Loucy (cell line): ENCODE measurements at regions not wholly inside any gene's neighbourhood (a gene's known extent, or its start where the extent isn't known, plus 50 kb on each side); places are given as distances from the start of the nearest gene placed in this dataset.

Experiments used
- H2AFZ ChIP-seq: fragments of 200-600 bp; sonication (generic); 2 replicates; pipeline ENCODE4 v1.6.0; 2016; ENCODE audit warnings: antibody characterized with exemption, mild to moderate bottlenecking, low read length, moderate library complexity
- H3F3A ChIP-seq: fragments of 200-600 bp; 2 replicates; pipeline ENCODE4 v1.6.0; 2016; ENCODE audit warnings: antibody characterized with exemption, low read depth, mild to moderate bottlenecking
- H3K27me3 ChIP-seq: fragments of 200-600 bp; sonication (generic); 2 replicates; pipeline ENCODE4 v1.6.1; 2014; ENCODE audit warnings: low read length, mild to moderate bottlenecking; ENCODE audit not compliant: insufficient read depth, poor library complexity, severe bottlenecking
- H3K36me3 ChIP-seq: fragments of 200-600 bp; sonication (generic); 2 replicates; pipeline ENCODE4 v1.6.1; 2016; ENCODE audit warnings: low read length; ENCODE audit not compliant: insufficient read depth
- H3K4me1 ChIP-seq: fragments of 200-600 bp; sonication (generic); 2 replicates; pipeline ENCODE4 v1.5.1; 2014; ENCODE audit warnings: low read length, mild to moderate bottlenecking; ENCODE audit not compliant: insufficient read depth, poor library complexity, severe bottlenecking
- H3K4me2 ChIP-seq: fragments of 200-600 bp; sonication (generic); 2 replicates; pipeline ENCODE4 v1.6.0; 2014; ENCODE audit warnings: antibody characterized with exemption, low read length, low read depth, mild to moderate bottlenecking; ENCODE audit not compliant: poor library complexity, severe bottlenecking
- H3K4me3 ChIP-seq: fragments of 200-600 bp; sonication (generic); 2 replicates; pipeline ENCODE4 v1.5.1; 2014; ENCODE audit warnings: low read length, mild to moderate bottlenecking, mixed read lengths; ENCODE audit not compliant: poor library complexity, severe bottlenecking
- H3K79me2 ChIP-seq: fragments of 200-600 bp; sonication (generic); 2 replicates; pipeline ENCODE4 v1.6.1; 2014; ENCODE audit warnings: low read length; ENCODE audit not compliant: insufficient read depth
- H3K9ac ChIP-seq: fragments of 200-600 bp; sonication (generic); 2 replicates; pipeline ENCODE4 v1.6.0; 2014; ENCODE audit warnings: mild to moderate bottlenecking, low read depth, low read length, moderate library complexity; ENCODE audit not compliant: poor library complexity, severe bottlenecking
- H3K9me2 ChIP-seq: fragments of 200-600 bp; sonication (generic); replicated peaks from 2 replicates; pipeline ENCODE4 v1.6.1; 2016; ENCODE audit warnings: low read depth, low read length, mixed read lengths
- H3K9me3 ChIP-seq: fragments of 200-600 bp; sonication (generic); 2 replicates; pipeline ENCODE4 v1.6.1; 2014; ENCODE audit warnings: mild to moderate bottlenecking, antibody characterized with exemption, low read length, low read depth; ENCODE audit not compliant: insufficient read depth
- H4K20me1 ChIP-seq: fragments of 200-600 bp; sonication (generic); 2 replicates; pipeline ENCODE4 v1.6.0; 2014; ENCODE audit warnings: antibody characterized with exemption, low read length, mild to moderate bottlenecking; ENCODE audit not compliant: insufficient read depth, poor library complexity, severe bottlenecking
- CTCF ChIP-seq: fragments of 200-600 bp; sonication (generic); conservative IDR thresholded peaks from 2 replicates; pipeline ENCODE4 v1.5.1; 2014; ENCODE audit warnings: mild to moderate bottlenecking, antibody characterized with exemption, low read length
- EZH2phosphoT487 ChIP-seq: fragments of 200-600 bp; IDR thresholded peaks from 2 replicates; pipeline ENCODE4 v1.6.1; 2018; ENCODE audit warnings: antibody characterized with exemption, mild to moderate bottlenecking, moderate library complexity, borderline replicate concordance

DNA sequence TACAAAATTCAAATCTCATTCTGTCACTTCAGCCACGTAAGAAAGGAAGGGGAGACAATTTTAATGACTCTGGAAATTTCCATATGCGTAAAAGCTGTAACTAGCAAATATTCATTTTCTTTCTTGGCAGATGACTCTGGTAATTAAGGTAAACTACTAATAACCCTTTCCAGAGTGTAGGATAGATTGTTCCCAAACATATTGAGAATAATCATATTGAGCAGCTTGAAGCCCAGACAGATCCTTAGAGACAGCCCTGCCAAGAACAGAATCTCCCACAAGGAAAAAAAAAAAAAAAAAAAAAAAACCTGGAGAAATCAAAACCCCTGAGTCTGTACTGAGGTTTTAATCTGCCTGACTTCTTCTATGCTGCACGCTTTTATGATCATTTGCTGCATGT, 163.6 kb upstream of the TMPO start:
- Histone ChIP-seq H3K36me3 (no peaks in the 10 kb centered on the region), H3K4me3 (no peak overlapping the region), H3K27me3 (no peaks in the 10 kb centered on the region), H4K20me1 (no peaks in the 10 kb centered on the region), H3K9ac (no peak overlapping the region), H3K4me2 (no peak overlapping the region), H3K79me2 (no peaks in the 10 kb centered on the region), H3K9me2 (no peaks in the 10 kb centered on the region), H2AFZ (no peak overlapping the region), H3F3A (no peaks in the 10 kb centered on the region), H3K9me3 (no peaks in the 10 kb centered on the region), H3K4me1 (peaks cover 5% of the 10 kb centered on the region)
- TF ChIP-seq CTCF (no peak), EZH2phosphoT487 (no peak)

DNA sequence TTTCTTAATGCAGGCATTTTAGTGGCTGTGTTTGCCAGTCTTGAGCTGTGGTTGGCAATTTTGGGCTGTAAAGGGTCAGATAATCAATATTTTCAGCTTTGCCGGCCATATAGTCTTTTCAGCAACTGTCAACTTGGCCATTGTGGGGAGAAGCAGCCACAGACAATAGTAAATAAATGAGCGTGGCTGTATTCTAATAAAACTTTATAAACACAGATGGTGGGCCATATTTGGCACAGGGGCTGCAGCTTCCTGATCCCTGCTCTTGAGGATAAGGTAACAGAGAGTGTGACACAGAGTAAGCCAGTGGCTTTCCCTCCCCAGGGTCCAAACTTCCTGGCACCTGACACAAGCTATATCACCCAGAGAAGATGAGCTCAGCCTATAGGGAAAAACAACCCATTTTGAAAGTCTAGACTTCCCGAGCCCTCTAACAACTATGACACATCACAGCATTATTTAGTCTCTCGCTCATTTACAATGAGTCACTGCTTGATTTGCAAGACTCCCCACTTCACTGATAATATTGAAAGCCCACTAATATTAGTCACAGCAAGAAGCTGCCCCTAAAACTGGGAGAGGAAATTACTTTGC, 163.1 kb upstream of the TMPO start:
- no peaks in the 10 kb centered on the region for H3F3A ChIP-seq
- no peak overlapping the region for H3K9ac ChIP-seq
- TF ChIP-seq CTCF (no peak), EZH2phosphoT487 (no peak)
- no peak overlapping the region for H3K4me3 ChIP-seq
- no peaks in the 10 kb centered on the region for H3K9me3 ChIP-seq
- H4K20me1 ChIP-seq, result no peaks in the 10 kb centered on the region
- H3K9me2 ChIP-seq, result no peaks in the 10 kb centered on the region
- H3K36me3 ChIP-seq, result no peaks in the 10 kb centered on the region
- peak overlapping the region; percentile 50; the same call in 1 of the 2 replicates for H2AFZ ChIP-seq
- H3K27me3 ChIP-seq, result no peaks in the 10 kb centered on the region
- H3K4me2 ChIP-seq, result no peak overlapping the region
- H3K79me2 ChIP-seq, result no peaks in the 10 kb centered on the region
- peaks cover 9% of the 10 kb centered on the region for H3K4me1 ChIP-seq

- no peak overlapping the region for H2AFZ ChIP-seq
- no peak for TF ChIP-seq CTCF
- TF ChIP-seq EZH2phosphoT487, result no peak
Measured at GRCh38 chr12:98352835-98353234, 162.6 kb upstream of the TMPO start.

More at GRCh38 chr12:98352835-98353234, 162.6 kb upstream of the TMPO start:
- peaks cover 9% of the 10 kb centered on the region for H3K4me1 ChIP-seq
- H3K9ac ChIP-seq, result no peak overlapping the region
- no peaks in the 10 kb centered on the region for H3K27me3 ChIP-seq
- no peaks in the 10 kb centered on the region for H3K9me2 ChIP-seq
- H3K36me3 ChIP-seq, result no peaks in the 10 kb centered on the region
- H3F3A ChIP-seq, result no peaks in the 10 kb centered on the region
- H3K4me3 ChIP-seq, result no peak overlapping the region
- no peaks in the 10 kb centered on the region for H4K20me1 ChIP-seq
- H3K79me2 ChIP-seq, result no peaks in the 10 kb centered on the region
- no peaks in the 10 kb centered on the region for H3K9me3 ChIP-seq
- H3K4me2 ChIP-seq, result no peak overlapping the region
